Activated CD4-positive, alpha-beta T cell treated with anti-CD3 and anti-CD28 coated beads for 36 hours (primary cell): ENCODE measurements at regions not wholly inside any gene's neighbourhood (a gene's known extent, or its start where the extent isn't known, plus 50 kb on each side); places are given as distances from the start of the nearest gene placed in this dataset.
"Not testable (repeated sequence)": the region's sequence is repeated elsewhere in the genome, so short reads cannot be mapped to it uniquely, and the experiment has no call there.

Experiments
- ATAC-seq: fragments of 200-7000 bp; cut with Tn5 transposase; one replicate; pipeline ENCODE4 v1.10.0; 2021; ENCODE audit warnings: mild to moderate bottlenecking, moderate library complexity
- CTCF ChIA-PET: fragments of 350-600 bp; sonication (Branson Sonifier 250); formaldehyde crosslinking; loops from one replicate; lab custom pipeline; 2021; ENCODE audit warnings: antibody characterized with exemption; lab: Charles Lee
- POLR2A ChIA-PET: fragments of 350-600 bp; sonication (Branson Sonifier 250); formaldehyde crosslinking; loops from one replicate; lab custom pipeline; 2021; ENCODE audit warnings: antibody characterized with exemption, inconsistent platforms; lab: Charles Lee
- DNase-seq: peaks from one replicate; pipeline ENCODE4 v3.0.0-alpha.2; 2020
- H3K27ac Mint-ChIP-seq: one replicate; pipeline ENCODE4 v1.8.0; 2021; ENCODE audit warnings: mixed read lengths
- H3K27me3 Mint-ChIP-seq: one replicate; pipeline ENCODE4 v1.8.0; 2021; ENCODE audit warnings: mixed read lengths
- H3K36me3 Mint-ChIP-seq: one replicate; pipeline ENCODE4 v1.8.0; 2021; ENCODE audit warnings: low read depth, mixed read lengths
- H3K4me1 Mint-ChIP-seq: one replicate; pipeline ENCODE4 v1.8.0; 2021; ENCODE audit warnings: mixed read lengths
- H3K4me3 Mint-ChIP-seq: one replicate; pipeline ENCODE4 v1.8.0; 2021; ENCODE audit warnings: mild to moderate bottlenecking, moderate library complexity, mixed read lengths
- H3K9me3 Mint-ChIP-seq: one replicate; pipeline ENCODE4 v1.8.0; 2021; ENCODE audit warnings: low read depth, mixed read lengths
- intact Hi-C, 2 experiments: fragments of 100-400 bp; cut with DNase I in 1 of 2; cut with micrococcal nuclease in 1 of 2; formaldehyde crosslinking; loops; one replicate each; pipeline versions ENCODE4 v1.14.2 to v1.15.1; 2022 to 2024; cut with DNase I, micrococcal nuclease

GRCh38 chrY:7339391-7340087 is 428.0 kb upstream of the AMELY start:
- Mint-ChIP-seq H3K4me3 (no peak overlapping the region), H3K27me3 (no peaks in the 10 kb centered on the region), H3K27ac (peak overlapping the region; percentile 88), H3K9me3 (no peaks in the 10 kb centered on the region), H3K36me3 (peaks cover 71% of the 10 kb centered on the region), H3K4me1 (peaks cover 76% of the 10 kb centered on the region)
- ATAC-seq (peak; percentile 28), DNase-seq (peak; percentile 34)
- intact Hi-C loops: loop anchor here (5.0 to 10.0 kb wide), 5 partner anchors 47 to 665 kb away; no protein-coding TSS in a partner anchor
- ChIA-PET CTCF (interaction anchor here (1.0 kb wide), 1 partner anchor 22 kb away, joined by 3 read pairs; no protein-coding TSS in a partner anchor), POLR2A (no interaction called here)

- Mint-ChIP-seq H3K4me3 (peak overlapping the region; percentile 52), H3K27ac (peak overlapping the region; percentile 92), H3K27me3 (no peaks in the 10 kb centered on the region), H3K9me3 (no peaks in the 10 kb centered on the region), H3K36me3 (peaks cover 72% of the 10 kb centered on the region), H3K4me1 (peaks cover 67% of the 10 kb centered on the region)
- POLR2A ChIA-PET: interaction anchor here (1.1 kb wide), 1 partner anchor 9 kb away, joined by 3 read pairs; no protein-coding TSS in a partner anchor
- CTCF ChIA-PET: interaction anchor here (0.7 kb wide), 1 partner anchor 21 kb away, joined by 3 read pairs; no protein-coding TSS in a partner anchor
- intact Hi-C loops: loop anchor here in 1 of 2 experiments (10.0 kb wide), 1 partner anchor 669 kb away; no protein-coding TSS in a partner anchor
- DNase-seq (peak; percentile 34), ATAC-seq (peak; percentile 60)
Observed at GRCh38 chrY:7336023-7336873, 424.7 kb upstream of the AMELY start.

GRCh38 chrY:7334449-7334848 is 422.9 kb upstream of the AMELY start:
- Mint-ChIP-seq H3K4me3 (peak overlapping the region; percentile 32), H3K27ac (peak overlapping the region; percentile 77), H3K4me1 (peaks cover 68% of the 10 kb centered on the region), H3K27me3 (no peaks in the 10 kb centered on the region), H3K9me3 (no peaks in the 10 kb centered on the region), H3K36me3 (peaks cover 73% of the 10 kb centered on the region)
- ChIA-PET CTCF (interaction anchor here (0.6 to 1.0 kb wide), 2 partner anchors 9 to 908 kb away, joined by 3 to 4 read pairs; no protein-coding TSS in a partner anchor), POLR2A (no interaction called here)
- ATAC-seq: no peak
- no peak for DNase-seq
- intact Hi-C loops: loop anchor here in 1 of 2 experiments (10.0 kb wide), 1 partner anchor 670 kb away; no protein-coding TSS in a partner anchor

DNA sequence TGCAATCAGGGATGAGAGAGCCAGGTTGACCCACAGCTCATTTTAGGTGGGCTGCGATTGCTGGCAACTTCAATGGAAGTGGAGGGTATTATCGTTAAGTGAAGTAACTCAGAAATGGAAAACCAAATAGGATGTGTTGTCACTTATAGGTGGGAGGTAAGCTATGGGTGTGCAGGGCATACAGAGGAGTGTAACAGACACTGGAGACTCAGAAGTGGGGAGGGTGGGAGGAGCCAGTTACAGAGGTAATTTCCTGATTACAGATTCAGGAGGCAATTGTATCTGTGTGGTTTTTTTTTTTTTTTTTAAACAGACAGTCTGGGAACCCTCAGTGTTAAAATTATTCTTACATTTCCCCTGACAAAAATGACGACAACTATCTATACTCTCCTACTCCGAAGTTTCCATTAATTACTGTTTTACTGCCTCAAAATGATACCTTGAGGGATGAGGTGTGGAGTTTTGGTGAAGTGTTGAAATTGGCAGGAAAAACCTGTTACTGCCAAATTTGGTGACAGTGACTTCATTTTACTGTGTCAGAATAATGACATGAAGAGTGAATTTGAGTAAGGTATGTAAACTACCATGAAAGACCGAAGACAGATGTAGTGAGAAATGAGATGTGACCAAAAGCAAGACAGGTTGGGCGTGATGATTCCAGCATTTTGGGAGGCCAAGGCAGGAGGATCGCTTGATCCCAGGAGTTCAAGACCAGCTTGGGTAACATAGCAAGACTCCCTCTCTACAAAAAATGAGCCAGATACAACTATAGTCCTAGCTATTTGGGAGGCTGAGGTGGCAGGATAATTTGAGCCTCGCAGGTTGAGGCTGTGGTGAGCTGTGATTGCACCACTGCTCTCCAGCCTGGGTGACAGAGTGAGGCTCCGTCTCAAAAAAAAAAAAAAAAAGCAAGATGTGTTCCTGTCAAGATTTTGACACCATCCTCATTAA is 415.0 kb upstream of the AMELY start:
- no peaks in the 10 kb centered on the region for H3K9me3 Mint-ChIP-seq
- DNase-seq: peak; percentile 71
- CTCF ChIA-PET: interaction anchor here (0.6 to 1.0 kb wide), 3 partner anchors 9 to 53 kb away, joined by 3 read pairs; no protein-coding TSS in a partner anchor
- H3K27me3 Mint-ChIP-seq: no peaks in the 10 kb centered on the region
- ATAC-seq: peak; percentile 82
- peak overlapping the region; percentile 99 for H3K27ac Mint-ChIP-seq
- intact Hi-C loops: loop anchor here (1.0 to 5.0 kb wide), 7 partner anchors 15 to 597 kb away; no protein-coding TSS in a partner anchor
- H3K36me3 Mint-ChIP-seq: peaks cover 56% of the 10 kb centered on the region
- H3K4me1 Mint-ChIP-seq: peaks cover 72% of the 10 kb centered on the region
- H3K4me3 Mint-ChIP-seq: peak overlapping the region; percentile 54
- POLR2A ChIA-PET: interaction anchor here (0.7 to 0.8 kb wide), 2 partner anchors 10 to 36 kb away, joined by 3 read pairs; no protein-coding TSS in a partner anchor

DNA sequence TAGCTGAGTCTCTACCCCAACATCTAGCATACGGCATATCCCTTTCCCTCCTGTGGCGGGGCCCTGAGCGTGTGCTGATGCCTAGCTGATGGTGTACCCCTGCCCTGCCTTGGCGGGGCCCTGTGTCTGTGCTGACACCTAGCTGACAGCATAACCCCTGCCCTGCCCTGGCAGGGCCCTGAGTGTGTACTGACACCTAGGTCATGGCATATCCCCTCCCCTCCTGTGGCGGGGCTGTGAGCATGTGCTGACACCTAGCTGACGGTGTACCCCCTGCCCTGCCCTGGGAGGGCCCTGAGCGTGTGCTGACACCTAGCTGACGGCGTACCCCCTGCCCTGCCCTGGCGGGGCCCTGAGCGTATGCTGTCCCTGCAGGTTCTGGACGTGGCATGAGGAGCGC is 414.0 kb upstream of the AMELY start:
- H3K4me1 Mint-ChIP-seq: peaks cover 78% of the 10 kb centered on the region
- H3K36me3 Mint-ChIP-seq: peaks cover 54% of the 10 kb centered on the region
- CTCF ChIA-PET: interaction anchor here (0.9 to 1.0 kb wide), 2 partner anchors 8 to 16 kb away, joined by 3 read pairs; no protein-coding TSS in a partner anchor
- no peaks in the 10 kb centered on the region for H3K27me3 Mint-ChIP-seq
- H3K4me3 Mint-ChIP-seq: peak overlapping the region; percentile 54
- H3K27ac Mint-ChIP-seq: peak overlapping the region; percentile 99
- intact Hi-C loops: loop anchor here in 1 of 2 experiments (5.0 kb wide), 2 partner anchors 48 to 142 kb away; no protein-coding TSS in a partner anchor
- ATAC-seq: peak; percentile 19
- POLR2A ChIA-PET: interaction anchor here (0.7 kb wide), 1 partner anchor 35 kb away, joined by 3 read pairs; no protein-coding TSS in a partner anchor
- H3K9me3 Mint-ChIP-seq: no peaks in the 10 kb centered on the region
- peak; percentile 52 for DNase-seq

GRCh38 chrY:7320751-7321150 is 409.2 kb upstream of the AMELY start:
- no peak for ATAC-seq
- peak overlapping the region; percentile 80 for H3K27ac Mint-ChIP-seq
- H3K9me3 Mint-ChIP-seq: no peaks in the 10 kb centered on the region
- CTCF ChIA-PET: no interaction called here
- no peaks in the 10 kb centered on the region for H3K27me3 Mint-ChIP-seq
- POLR2A ChIA-PET: no interaction called here
- no peak overlapping the region for H3K4me3 Mint-ChIP-seq
- peaks cover 84% of the 10 kb centered on the region for H3K4me1 Mint-ChIP-seq
- DNase-seq: no peak
- intact Hi-C loops: no loop called here
- H3K36me3 Mint-ChIP-seq: peaks cover 54% of the 10 kb centered on the region

DNA sequence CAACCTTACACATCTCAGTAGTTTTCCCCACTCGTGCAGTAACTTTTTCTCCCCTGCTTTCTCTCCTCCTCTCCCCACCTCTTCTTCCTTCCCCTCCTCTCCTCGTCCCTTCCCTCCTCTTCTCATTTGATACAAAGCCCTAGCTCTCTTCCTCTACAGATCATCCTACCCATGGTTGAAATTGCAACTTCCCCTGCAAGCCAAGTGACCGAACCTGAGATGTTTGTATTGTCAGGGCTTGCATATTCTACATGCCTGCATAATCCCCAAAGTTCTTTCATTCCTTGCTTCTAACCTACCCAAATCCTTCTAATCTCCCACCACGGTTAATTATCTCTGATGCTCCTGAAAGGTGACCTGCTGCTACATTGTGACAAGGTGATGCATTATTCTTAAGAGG is 408.6 kb upstream of the AMELY start:
- ATAC-seq, CTCF ChIA-PET, DNase-seq, H3K9me3 Mint-ChIP-seq, POLR2A ChIA-PET, H3K4me3 Mint-ChIP-seq, H3K27me3 Mint-ChIP-seq, intact Hi-C loops: not testable (repeated sequence)
- peak overlapping the region; percentile 80 for H3K27ac Mint-ChIP-seq
- H3K4me1 Mint-ChIP-seq: peaks cover 81% of the 10 kb centered on the region
- peaks cover 54% of the 10 kb centered on the region for H3K36me3 Mint-ChIP-seq

GRCh38 chrY:7318122-7318521 is 406.6 kb upstream of the AMELY start:
- ChIA-PET CTCF (interaction anchor here (0.9 to 1.0 kb wide), 2 partner anchors 8 to 21 kb away, joined by 3 read pairs; no protein-coding TSS in a partner anchor), POLR2A (no interaction called here)
- intact Hi-C loops: no loop called here
- H3K4me1 Mint-ChIP-seq: peaks cover 71% of the 10 kb centered on the region
- H3K36me3 Mint-ChIP-seq: peaks cover 54% of the 10 kb centered on the region
- H3K27me3 Mint-ChIP-seq: no peaks in the 10 kb centered on the region
- H3K27ac Mint-ChIP-seq: peak overlapping the region; percentile 77
- peak; percentile 64 for ATAC-seq
- no peaks in the 10 kb centered on the region for H3K9me3 Mint-ChIP-seq
- no peak for DNase-seq
- no peak overlapping the region for H3K4me3 Mint-ChIP-seq

DNA sequence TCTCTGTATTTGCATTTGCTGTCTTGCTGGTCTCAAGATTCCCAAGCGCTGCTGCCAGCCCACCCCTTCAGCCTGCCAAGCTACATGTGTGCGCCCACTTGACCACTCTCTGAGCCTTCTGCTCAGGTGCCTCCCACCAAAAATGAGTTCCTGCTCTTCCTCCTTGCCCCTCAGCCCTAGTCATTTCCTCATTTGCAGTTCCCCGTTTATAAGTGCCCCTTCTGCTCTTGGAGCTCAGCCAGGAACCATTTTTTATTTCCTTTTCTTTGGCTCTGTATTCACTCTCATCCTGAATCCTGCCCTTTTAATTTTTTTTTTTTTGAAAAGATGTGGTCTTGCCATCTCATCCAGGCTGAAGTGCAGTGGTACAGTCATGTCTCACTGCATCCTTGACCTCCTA is 406.0 kb upstream of the AMELY start:
- peak overlapping the region; percentile 1 for H3K4me3 Mint-ChIP-seq
- DNase-seq (no peak), ATAC-seq (no peak)
- intact Hi-C loops: no loop called here
- CTCF ChIA-PET: interaction anchor here (0.9 to 1.0 kb wide), 2 partner anchors 8 to 22 kb away, joined by 3 read pairs; no protein-coding TSS in a partner anchor
- peaks cover 70% of the 10 kb centered on the region for H3K4me1 Mint-ChIP-seq
- no peaks in the 10 kb centered on the region for H3K27me3 Mint-ChIP-seq
- H3K27ac Mint-ChIP-seq: peak overlapping the region; percentile 77
- no peaks in the 10 kb centered on the region for H3K9me3 Mint-ChIP-seq
- POLR2A ChIA-PET: no interaction called here
- H3K36me3 Mint-ChIP-seq: peaks cover 53% of the 10 kb centered on the region
